IPS-15b (cell line): ENCODE measurements at regions not wholly inside any gene's neighbourhood (a gene's known extent, or its start where the extent isn't known, plus 50 kb on each side); places are given as distances from the start of the nearest gene placed in this dataset.

ENCODE experiments used
- H3K27me3 ChIP-seq: one replicate; pipeline ENCODE4 v1.6.1; 2013; ENCODE audit warnings: low read length; ENCODE audit not compliant: control insufficient read depth, insufficient read depth
- H3K36me3 ChIP-seq: one replicate; pipeline ENCODE4 v1.6.1; 2013; ENCODE audit warnings: low read length; ENCODE audit not compliant: control insufficient read depth, insufficient read depth
- H3K4me1 ChIP-seq: one replicate; pipeline ENCODE4 v1.6.1; 2013; ENCODE audit warnings: mild to moderate bottlenecking, low read length; ENCODE audit not compliant: control insufficient read depth, insufficient read depth
- H3K4me3 ChIP-seq: one replicate; pipeline ENCODE4 v1.5.1; 2013; ENCODE audit warnings: low read depth, low read length
- H3K9ac ChIP-seq: one replicate; pipeline ENCODE4 v1.6.1; 2013; ENCODE audit warnings: low read depth, mild to moderate bottlenecking, low read length
- H3K9me3 ChIP-seq: one replicate; pipeline ENCODE4 v1.6.1; 2013; ENCODE audit warnings: mild to moderate bottlenecking, low read length; ENCODE audit not compliant: control insufficient read depth, insufficient read depth

GRCh38 chr1:36715797-36716196 lies 233.1 kb upstream of the CSF3R start:
- Histone ChIP-seq H3K4me3 (no peak overlapping the region), H3K9me3 (no peaks in the 10 kb centered on the region), H3K27me3 (no peaks in the 10 kb centered on the region), H3K9ac (no peak overlapping the region), H3K4me1 (peaks cover 6% of the 10 kb centered on the region), H3K36me3 (no peaks in the 10 kb centered on the region)

GRCh38 chr1:36714301-36714700 lies 231.6 kb upstream of the CSF3R start:
- no peaks in the 10 kb centered on the region for H3K9me3 ChIP-seq
- H3K27me3 ChIP-seq: no peaks in the 10 kb centered on the region
- H3K4me1 ChIP-seq: peaks cover 9% of the 10 kb centered on the region
- no peak overlapping the region for H3K9ac ChIP-seq
- no peaks in the 10 kb centered on the region for H3K36me3 ChIP-seq
- H3K4me3 ChIP-seq: no peak overlapping the region

- Histone ChIP-seq H3K36me3 (no peaks in the 10 kb centered on the region), H3K4me3 (no peak overlapping the region), H3K9ac (no peak overlapping the region), H3K27me3 (no peaks in the 10 kb centered on the region), H3K4me1 (peaks cover 9% of the 10 kb centered on the region), H3K9me3 (no peaks in the 10 kb centered on the region)
Observed at GRCh38 chr1:36711480-36711879, 228.8 kb upstream of the CSF3R start.

GRCh38 chr1:36710951-36711350 lies 228.2 kb upstream of the CSF3R start:
- Histone ChIP-seq H3K36me3 (no peaks in the 10 kb centered on the region), H3K4me1 (peaks cover 9% of the 10 kb centered on the region), H3K9me3 (no peaks in the 10 kb centered on the region), H3K27me3 (no peaks in the 10 kb centered on the region), H3K4me3 (no peak overlapping the region), H3K9ac (no peak overlapping the region)

GRCh38 chr1:36709869-36710481 lies 227.3 kb upstream of the CSF3R start:
- Histone ChIP-seq H3K4me3 (no peak overlapping the region), H3K27me3 (no peaks in the 10 kb centered on the region), H3K36me3 (no peaks in the 10 kb centered on the region), H3K4me1 (peaks cover 9% of the 10 kb centered on the region), H3K9me3 (no peaks in the 10 kb centered on the region), H3K9ac (no peak overlapping the region)

- Histone ChIP-seq H3K27me3 (no peaks in the 10 kb centered on the region), H3K36me3 (no peaks in the 10 kb centered on the region), H3K4me1 (peaks cover 9% of the 10 kb centered on the region), H3K9me3 (no peaks in the 10 kb centered on the region), H3K9ac (no peak overlapping the region), H3K4me3 (no peak overlapping the region)
Observed at GRCh38 chr1:36708587-36708986, 225.9 kb upstream of the CSF3R start.

GRCh38 chr1:36707221-36707620 lies 224.5 kb upstream of the CSF3R start:
- Histone ChIP-seq H3K36me3 (no peaks in the 10 kb centered on the region), H3K9ac (no peak overlapping the region), H3K9me3 (no peaks in the 10 kb centered on the region), H3K4me3 (no peak overlapping the region), H3K27me3 (no peaks in the 10 kb centered on the region), H3K4me1 (peaks cover 9% of the 10 kb centered on the region)

- Histone ChIP-seq H3K4me1 (peaks cover 8% of the 10 kb centered on the region), H3K9me3 (no peaks in the 10 kb centered on the region), H3K36me3 (no peaks in the 10 kb centered on the region), H3K27me3 (no peaks in the 10 kb centered on the region), H3K4me3 (no peak overlapping the region), H3K9ac (no peak overlapping the region)
Observed at GRCh38 chr1:36706416-36706815, 223.7 kb upstream of the CSF3R start.

- no peaks in the 10 kb centered on the region for H3K9me3 ChIP-seq
- no peak overlapping the region for H3K4me3 ChIP-seq
- H3K4me1 ChIP-seq: peaks cover under 1% of the 10 kb centered on the region
- H3K27me3 ChIP-seq: no peaks in the 10 kb centered on the region
- H3K9ac ChIP-seq: no peak overlapping the region
- no peaks in the 10 kb centered on the region for H3K36me3 ChIP-seq
Observed at GRCh38 chr1:36705629-36706028, 222.9 kb upstream of the CSF3R start.

- Histone ChIP-seq H3K9ac (no peak overlapping the region), H3K4me1 (no peaks in the 10 kb centered on the region), H3K36me3 (no peaks in the 10 kb centered on the region), H3K4me3 (no peak overlapping the region), H3K27me3 (no peaks in the 10 kb centered on the region), H3K9me3 (no peaks in the 10 kb centered on the region)
Observed at GRCh38 chr1:36703526-36704208, 221.0 kb upstream of the CSF3R start.

GRCh38 chr1:36702963-36703362 lies 220.2 kb upstream of the CSF3R start:
- Histone ChIP-seq H3K9ac (no peak overlapping the region), H3K9me3 (no peaks in the 10 kb centered on the region), H3K27me3 (no peaks in the 10 kb centered on the region)

GRCh38 chr1:36699113-36699911 lies 216.6 kb upstream of the CSF3R start:
- H3K4me3 ChIP-seq: no peak overlapping the region
- H3K9me3 ChIP-seq: no peaks in the 10 kb centered on the region
- H3K4me1 ChIP-seq: no peaks in the 10 kb centered on the region
- no peaks in the 10 kb centered on the region for H3K36me3 ChIP-seq
- H3K9ac ChIP-seq: no peak overlapping the region
- H3K27me3 ChIP-seq: no peaks in the 10 kb centered on the region

More at GRCh38 chr1:36702963-36703362, 220.2 kb upstream of the CSF3R start:
- no peaks in the 10 kb centered on the region for H3K36me3 ChIP-seq
- H3K4me1 ChIP-seq: no peaks in the 10 kb centered on the region
- H3K4me3 ChIP-seq: no peak overlapping the region
